MM.1S (cell line): ENCODE measurements at regions not wholly inside any gene's neighbourhood (a gene's known extent, or its start where the extent isn't known, plus 50 kb on each side); places are given as distances from the start of the nearest gene placed in this dataset.

ENCODE experiments used
- CTCF ChIP-seq: fragments of 300-600 bp; sonication (generic); IDR thresholded peaks from 2 replicates; pipeline ENCODE4 v1.5.1; 2016; ENCODE audit warnings: antibody characterized with exemption, low read length, mixed read lengths
- EZH2 ChIP-seq: fragments of 300-600 bp; sonication (generic); optimal IDR thresholded peaks from 2 replicates; pipeline ENCODE3; 2017; ENCODE audit warnings: low read depth, mild to moderate bottlenecking, antibody characterized with exemption, low read length, mixed read lengths
- EZH2phosphoT487 ChIP-seq: fragments of 300-600 bp; sonication (generic); IDR thresholded peaks from 2 replicates; pipeline ENCODE4 v1.6.1; 2018; ENCODE audit warnings: antibody characterized with exemption, low read length

- TF ChIP-seq CTCF (no peak), EZH2 (no peak), EZH2phosphoT487 (no peak)
Observed at GRCh38 chr2:38460313-38460712, 83.2 kb upstream of the ATL2 start.
